HG02840 (cell line): ENCODE measurements at regions not wholly inside any gene's neighbourhood (a gene's known extent, or its start where the extent isn't known, plus 50 kb on each side); places are given as distances from the start of the nearest gene placed in this dataset.

Experiments
- ATAC-seq: cut with Tn5 transposase; IDR thresholded peaks from one replicate; pipeline ENCODE4 v1.9.1; 2021; ENCODE audit warnings: mild to moderate bottlenecking, moderate library complexity, moderate number of reproducible peaks; ENCODE audit not compliant: unreplicated experiment, low FRiP score

- no peak for ATAC-seq
Observed at GRCh38 chr5:44868541-44868940, 59.8 kb downstream of the MRPS30 start.

- ATAC-seq, result no peak
Observed at GRCh38 chr5:44869928-44870327, 61.2 kb downstream of the MRPS30 start.

- ATAC-seq, result no peak
Observed at GRCh38 chr5:44870430-44870829, 61.7 kb downstream of the MRPS30 start.

GRCh38 chr5:44871401-44871800, 62.7 kb downstream of the MRPS30 start:
- no peak for ATAC-seq

- ATAC-seq, result peak; percentile 99
Observed at GRCh38 chr5:44875661-44876605, 67.2 kb downstream of the MRPS30 start.

- ATAC-seq, result no peak
Observed at GRCh38 chr5:44881266-44881665, 72.5 kb downstream of the MRPS30 start.

- no peak for ATAC-seq
Observed at GRCh38 chr5:44884036-44884435, 75.3 kb downstream of the MRPS30 start.

- peak; percentile 80 for ATAC-seq
Observed at GRCh38 chr5:44885903-44886302, 77.2 kb downstream of the MRPS30 start.

GRCh38 chr5:44887722-44888121, 79.0 kb downstream of the MRPS30 start:
- no peak for ATAC-seq

- no peak for ATAC-seq
Observed at GRCh38 chr5:44888435-44888834, 79.7 kb downstream of the MRPS30 start.

- no peak for ATAC-seq
Observed at GRCh38 chr5:44891116-44891515, 82.4 kb downstream of the MRPS30 start.

- ATAC-seq, result no peak
Observed at GRCh38 chr5:44900273-44900954, 91.7 kb downstream of the MRPS30 start.

- ATAC-seq, result no peak
Observed at GRCh38 chr5:44907396-44907795, 98.6 kb downstream of the MRPS30 start.

GRCh38 chr5:44909004-44909403, 100.3 kb downstream of the MRPS30 start:
- no peak for ATAC-seq

- no peak for ATAC-seq
Observed at GRCh38 chr5:44911501-44911900, 102.8 kb downstream of the MRPS30 start.

GRCh38 chr5:44914221-44914620, 105.5 kb downstream of the MRPS30 start:
- no peak for ATAC-seq

GRCh38 chr5:44919560-44919959, 110.8 kb downstream of the MRPS30 start:
- no peak for ATAC-seq

- no peak for ATAC-seq
Observed at GRCh38 chr5:44927115-44927733, 118.5 kb downstream of the MRPS30 start.

- peak; percentile 99 for ATAC-seq
Observed at GRCh38 chr5:44932922-44933585, 124.3 kb downstream of the MRPS30 start.

- peak; percentile 25 for ATAC-seq
Observed at GRCh38 chr5:44933686-44934085, 124.9 kb downstream of the MRPS30 start.

- ATAC-seq, result no peak
Observed at GRCh38 chr5:44935262-44935661, 126.5 kb downstream of the MRPS30 start.
